IMR-90 (cell line): ENCODE measurements at regions not wholly inside any gene's neighbourhood (a gene's known extent, or its start where the extent isn't known, plus 50 kb on each side); places are given as distances from the start of the nearest gene placed in this dataset.

Source experiments
- ATAC-seq: fragments of 200-7000 bp; cut with Tn5 transposase; 2 replicates; pipeline ENCODE4 v1.9.1; 2020; ENCODE audit warnings: low read depth, mild to moderate bottlenecking, moderate library complexity
- BruUV-seq: library from RNA; stranded (reverse); fragments of 400-500 nt; replicated peaks from 2 replicates; lab custom pipeline; 2021; lab: Mats Ljungman, UMichigan
- CTCF ChIA-PET: fragments of 300-600 bp; formaldehyde crosslinking; extraction: SDS; loops from one replicate; lab custom pipeline; 2021; ENCODE audit warnings: antibody characterized with exemption; lab: Yijun Ruan, JAX
- POLR2A ChIA-PET: fragments of 300-600 bp; sonication (Branson Sonifier 250); formaldehyde crosslinking; loops from one replicate; lab custom pipeline; 2022; ENCODE audit warnings: antibody characterized with exemption; ENCODE audit not compliant: unreplicated experiment; lab: Charles Lee
- DNase-seq: peaks from one replicate; pipeline ENCODE4 v3.0.0; 2013
- H2AFZ ChIP-seq: replicated peaks from 2 replicates; pipeline ENCODE3; 2013; ENCODE audit warnings: low read length, mild to moderate bottlenecking; ENCODE audit not compliant: poor library complexity
- H2AK5ac ChIP-seq: 2 replicates; pipeline ENCODE4 v1.6.1; 2013; ENCODE audit warnings: low read depth, low read length, inconsistent platforms
- H2AK9ac ChIP-seq: replicated peaks from 2 replicates; pipeline ENCODE3; 2013; ENCODE audit warnings: mild to moderate bottlenecking, low read depth, low read length, moderate library complexity; ENCODE audit not compliant: poor library complexity
- H2BK120ac ChIP-seq: 2 replicates; pipeline ENCODE4 v1.6.1; 2013; ENCODE audit warnings: low read depth, low read length, inconsistent platforms
- H2BK15ac ChIP-seq: 3 replicates; pipeline ENCODE4 v1.6.1; 2013; ENCODE audit warnings: low read depth, low read length, inconsistent platforms
- H2BK20ac ChIP-seq: 2 replicates; pipeline ENCODE4 v1.6.1; 2013; ENCODE audit warnings: low read depth, mild to moderate bottlenecking, inconsistent platforms, low read length, moderate library complexity
- H2BK5ac ChIP-seq: 2 replicates; pipeline ENCODE4 v1.6.1; 2013; ENCODE audit warnings: mild to moderate bottlenecking, low read depth, low read length, inconsistent platforms; ENCODE audit not compliant: poor library complexity, severe bottlenecking
- H3K14ac ChIP-seq: replicated peaks from 2 replicates; pipeline ENCODE4 v1.6.1; 2013; ENCODE audit warnings: low read depth, low read length, inconsistent platforms
- H3K18ac ChIP-seq: 2 replicates; pipeline ENCODE4 v1.6.1; 2013; ENCODE audit warnings: low read depth, low read length, control low read depth
- H3K23ac ChIP-seq: 2 replicates; pipeline ENCODE4 v1.6.1; 2013; ENCODE audit warnings: low read depth, low read length, inconsistent platforms
- H3K27ac ChIP-seq: 2 replicates; pipeline ENCODE4 v1.5.1; 2013; ENCODE audit warnings: mild to moderate bottlenecking, control low read depth, low read length; ENCODE audit not compliant: insufficient read depth
- H3K27me3 ChIP-seq: 2 replicates; pipeline ENCODE4 v1.6.1; 2013; ENCODE audit warnings: low read length; ENCODE audit not compliant: control insufficient read depth, insufficient read depth
- H3K36me3 ChIP-seq: 2 replicates; pipeline ENCODE4 v1.6.1; 2013; ENCODE audit warnings: low read length, mixed read lengths; ENCODE audit not compliant: control insufficient read depth, insufficient read depth
- H3K4ac ChIP-seq: 2 replicates; pipeline ENCODE4 v1.6.1; 2013; ENCODE audit warnings: low read depth, low read length, inconsistent platforms
- H3K4me1 ChIP-seq: 2 replicates; pipeline ENCODE4 v1.6.1; 2013; ENCODE audit warnings: low read length, mixed read lengths; ENCODE audit not compliant: control insufficient read depth, insufficient read depth
- H3K4me2 ChIP-seq: 2 replicates; pipeline ENCODE4 v1.6.1; 2013; ENCODE audit warnings: low read depth, mild to moderate bottlenecking, control low read depth, low read length, moderate library complexity
- H3K4me3 ChIP-seq: 2 replicates; pipeline ENCODE4 v1.5.1; 2013; ENCODE audit warnings: low read depth, mild to moderate bottlenecking, control low read depth, low read length, moderate library complexity; ENCODE audit not compliant: insufficient read depth
- H3K56ac ChIP-seq: 2 replicates; pipeline ENCODE4 v1.6.1; 2013; ENCODE audit warnings: low read length, inconsistent platforms; ENCODE audit not compliant: insufficient read depth; ENCODE audit errors: extremely low read depth
- H3K79me1 ChIP-seq, 2 experiments: 2 replicates each; pipeline ENCODE4 v1.6.1; 2013; ENCODE audit warnings: low read length in 2 of 2, inconsistent platforms in 1 of 2, low read depth in 1 of 2
- H3K9ac ChIP-seq: 2 replicates; pipeline ENCODE4 v1.6.1; 2013; ENCODE audit warnings: low read depth, low read length, control low read depth
- H3K9me1 ChIP-seq: 2 replicates; pipeline ENCODE4 v1.6.1; 2013; ENCODE audit warnings: low read length, inconsistent platforms; ENCODE audit not compliant: insufficient read depth
- H3K9me3 ChIP-seq: 2 replicates; pipeline ENCODE4 v1.6.1; 2013; ENCODE audit warnings: low read length; ENCODE audit not compliant: control insufficient read depth, insufficient read depth
- H4K20me1 ChIP-seq: 2 replicates; pipeline ENCODE4 v1.6.1; 2013; ENCODE audit warnings: low read length, inconsistent platforms; ENCODE audit not compliant: insufficient read depth
- H4K5ac ChIP-seq: 2 replicates; pipeline ENCODE4 v1.6.1; 2013; ENCODE audit warnings: mild to moderate bottlenecking, low read depth, low read length, control low read depth
- H4K8ac ChIP-seq, 2 experiments: 2 replicates each; pipeline ENCODE4 v1.6.1; 2013; ENCODE audit warnings: low read depth in 2 of 2, low read length in 2 of 2, control low read depth in 1 of 2, inconsistent platforms in 1 of 2
- H4K91ac ChIP-seq: 2 replicates; pipeline ENCODE4 v1.6.1; 2013; ENCODE audit warnings: low read depth, low read length, inconsistent platforms; ENCODE audit not compliant: insufficient read depth
- CHD1 ChIP-seq: IDR thresholded peaks from 2 replicates; pipeline ENCODE4 v1.6.1; 2012; ENCODE audit warnings: low read depth, low read length, improper control_type of control experiment
- MAFK ChIP-seq: IDR thresholded peaks from 2 replicates; pipeline ENCODE4 v1.6.1; 2012; ENCODE audit warnings: low read depth, low read length, improper control_type of control experiment
- MAZ ChIP-seq: IDR thresholded peaks from 2 replicates; pipeline ENCODE4 v1.6.1; 2012; ENCODE audit warnings: low read depth, mild to moderate bottlenecking, low read length, improper control_type of control experiment, moderate library complexity, borderline replicate concordance
- NFE2L2 ChIP-seq: fragments of 150-350 bp; IDR thresholded peaks from 2 replicates; pipeline ENCODE4 v1.6.1; 2016; ENCODE audit warnings: low read depth, mild to moderate bottlenecking, low read length
- WGBS, 2 experiments: methylation state at CpG; one replicate each; pipeline versions ENCODE4 v1.1.5 to v1.1.7; 2013; ENCODE audit warnings: missing lambda C conversion rate in 2 of 2; ENCODE audit not compliant: insufficient read length in 1 of 2; ENCODE audit errors: extremely low coverage in 2 of 2; 5-methylcytosine and 5-hydroxymethylcytosine counted together
- dilution Hi-C: fragments of 300-500 bp; cut with HindIII; formaldehyde crosslinking; loops from one replicate; pipeline ENCODE4 v1.14.3; 2018; ENCODE audit warnings: low sequenced_read_pairs; ENCODE audit not compliant: unreplicated experiment
- in situ Hi-C: fragments of 300-500 bp; cut with MboI; formaldehyde crosslinking; loops from 3 replicates; pipeline ENCODE4 v1.14.3; 2019; ENCODE audit warnings: low sequenced_read_pairs, inconsistent platforms, mixed read lengths
- intact Hi-C: fragments of 100-400 bp; cut with micrococcal nuclease; formaldehyde crosslinking; loops from 2 replicates; pipeline ENCODE4 v1.10.0; 2022
- TF ChIP-seq, protein P1 (sequence below): fragments of 150-350 bp; IDR thresholded peaks from 2 replicates; pipeline ENCODE4 v1.6.1; 2017; ENCODE audit warnings: mild to moderate bottlenecking, antibody characterized with exemption, low read length, low read depth

DNA sequence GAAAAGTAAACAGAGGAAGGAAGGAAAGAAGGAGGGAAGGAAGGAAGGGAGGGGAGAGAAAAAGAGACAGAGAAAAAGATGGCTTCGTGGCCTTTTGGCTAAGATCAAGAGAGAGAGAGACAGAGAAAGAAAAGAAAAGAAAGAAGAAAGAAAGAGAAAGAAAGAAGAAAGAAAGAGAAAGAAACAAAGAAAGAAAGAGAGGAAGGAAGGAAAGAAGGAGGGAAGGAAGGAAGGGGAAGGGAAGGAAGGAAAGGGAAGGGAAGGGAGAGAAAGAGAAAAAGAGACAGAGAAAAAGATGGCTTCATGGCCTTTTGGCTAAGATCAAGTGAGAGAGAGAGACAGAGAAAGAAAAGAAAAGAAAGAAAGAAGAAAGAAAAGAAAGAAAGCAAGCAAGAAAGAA, 91.4 kb downstream of the PRLHR start (continued):
- TF ChIP-seq CHD1 = no peak
- no peak for TF ChIP-seq MAFK
- TF ChIP-seq, protein P1, sequence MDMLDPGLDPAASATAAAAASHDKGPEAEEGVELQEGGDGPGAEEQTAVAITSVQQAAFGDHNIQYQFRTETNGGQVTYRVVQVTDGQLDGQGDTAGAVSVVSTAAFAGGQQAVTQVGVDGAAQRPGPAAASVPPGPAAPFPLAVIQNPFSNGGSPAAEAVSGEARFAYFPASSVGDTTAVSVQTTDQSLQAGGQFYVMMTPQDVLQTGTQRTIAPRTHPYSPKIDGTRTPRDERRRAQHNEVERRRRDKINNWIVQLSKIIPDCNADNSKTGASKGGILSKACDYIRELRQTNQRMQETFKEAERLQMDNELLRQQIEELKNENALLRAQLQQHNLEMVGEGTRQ = no peak
- no peak for TF ChIP-seq NFE2L2

DNA sequence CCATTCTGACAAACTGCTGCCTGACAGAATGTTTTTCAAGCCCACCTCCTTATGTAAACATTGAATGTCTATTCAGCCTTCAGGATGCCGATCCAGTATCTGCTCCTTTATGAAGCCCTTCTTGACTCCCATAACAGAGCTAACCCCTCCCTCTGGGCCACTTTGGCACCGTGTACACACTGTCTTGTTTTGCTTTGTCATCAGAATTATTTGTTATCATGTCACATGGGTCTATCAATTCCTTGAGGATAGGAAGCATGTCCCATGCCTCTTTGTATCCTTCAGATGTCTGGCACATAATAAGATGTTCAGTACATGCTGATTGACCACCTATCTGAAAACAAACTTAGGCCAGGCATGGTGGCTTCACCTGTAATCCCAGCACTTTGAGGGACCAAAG, 92.3 kb downstream of the PRLHR start:
- Histone ChIP-seq H2BK15ac (no peak overlapping the region), H4K20me1 (no peaks in the 10 kb centered on the region), H3K23ac (no peak overlapping the region), H3K27me3 (no peaks in the 10 kb centered on the region), H3K4me3 (no peak overlapping the region), H3K14ac (no peak overlapping the region), H3K9me3 (no peaks in the 10 kb centered on the region), H2BK120ac (no peak overlapping the region), H2AK9ac (no peak overlapping the region), H3K36me3 (no peaks in the 10 kb centered on the region), H3K9me1 (no peaks in the 10 kb centered on the region), H2BK5ac (no peak overlapping the region), H3K9ac (no peak overlapping the region), H2AK5ac (no peak overlapping the region), H3K4me2 (no peak overlapping the region), H3K4me1 (no peaks in the 10 kb centered on the region), H3K56ac (no peak overlapping the region), H2AFZ (no peak overlapping the region), H4K8ac (no peak overlapping the region), H3K79me1 (no peaks in the 10 kb centered on the region), H2BK20ac (no peak overlapping the region), H4K91ac (no peak overlapping the region), H4K5ac (no peak overlapping the region), H3K18ac (no peak overlapping the region), H3K27ac (no peak overlapping the region), H3K4ac (no peak overlapping the region)
- CTCF ChIA-PET = interaction anchor here (0.7 kb wide), 1 partner anchor 96 kb away, joined by 3 read pairs; no protein-coding TSS in a partner anchor
- WGBS, 2 experiments = no CpG with 5 or more reads among the region's 2 CpGs
- POLR2A ChIA-PET = no interaction called here
- intact Hi-C loops (no loop called here), dilution Hi-C loops (no loop called here), in situ Hi-C loops (no loop called here)
- BruUV-seq = no TSS peak
- no peak for TF ChIP-seq MAZ
- 0 out of 2 replicates have a peak, but pooled peaks have one; percentile 13 for TF ChIP-seq MAFK
- DNase-seq (no peak), ATAC-seq (no peak)
